ENCODE measurements at regions not wholly inside any gene's neighbourhood (a gene's known extent, or its start where the extent isn't known, plus 50 kb on each side); places are given as distances from the start of the nearest gene placed in this dataset.

DNA sequence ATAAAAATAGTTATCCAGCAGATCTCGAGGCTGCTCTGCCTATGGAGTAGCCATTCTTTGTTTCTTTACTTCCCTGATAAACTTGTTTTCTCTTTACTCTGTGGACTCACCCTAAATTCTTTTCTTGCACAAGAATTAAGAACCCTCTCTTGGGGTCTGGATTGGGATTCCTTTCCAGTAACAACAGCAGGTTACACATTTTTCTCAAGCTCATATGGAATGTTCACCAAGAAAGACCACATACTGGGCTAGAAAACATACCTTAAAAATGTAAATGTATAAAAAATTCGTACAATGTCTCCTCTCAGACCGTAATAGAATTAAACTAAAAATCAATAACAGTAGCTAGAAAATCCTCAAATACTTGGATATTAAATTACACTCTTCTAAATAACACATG is 299.2 kb downstream of the CNTN3 start:
- TF ChIP-seq, protein P1, sequence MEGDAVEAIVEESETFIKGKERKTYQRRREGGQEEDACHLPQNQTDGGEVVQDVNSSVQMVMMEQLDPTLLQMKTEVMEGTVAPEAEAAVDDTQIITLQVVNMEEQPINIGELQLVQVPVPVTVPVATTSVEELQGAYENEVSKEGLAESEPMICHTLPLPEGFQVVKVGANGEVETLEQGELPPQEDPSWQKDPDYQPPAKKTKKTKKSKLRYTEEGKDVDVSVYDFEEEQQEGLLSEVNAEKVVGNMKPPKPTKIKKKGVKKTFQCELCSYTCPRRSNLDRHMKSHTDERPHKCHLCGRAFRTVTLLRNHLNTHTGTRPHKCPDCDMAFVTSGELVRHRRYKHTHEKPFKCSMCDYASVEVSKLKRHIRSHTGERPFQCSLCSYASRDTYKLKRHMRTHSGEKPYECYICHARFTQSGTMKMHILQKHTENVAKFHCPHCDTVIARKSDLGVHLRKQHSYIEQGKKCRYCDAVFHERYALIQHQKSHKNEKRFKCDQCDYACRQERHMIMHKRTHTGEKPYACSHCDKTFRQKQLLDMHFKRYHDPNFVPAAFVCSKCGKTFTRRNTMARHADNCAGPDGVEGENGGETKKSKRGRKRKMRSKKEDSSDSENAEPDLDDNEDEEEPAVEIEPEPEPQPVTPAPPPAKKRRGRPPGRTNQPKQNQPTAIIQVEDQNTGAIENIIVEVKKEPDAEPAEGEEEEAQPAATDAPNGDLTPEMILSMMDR (conservative IDR thresholded peaks at IDR 0.05), result no peak
- H3K27ac ChIP-seq, result no peak overlapping the region

DNA sequence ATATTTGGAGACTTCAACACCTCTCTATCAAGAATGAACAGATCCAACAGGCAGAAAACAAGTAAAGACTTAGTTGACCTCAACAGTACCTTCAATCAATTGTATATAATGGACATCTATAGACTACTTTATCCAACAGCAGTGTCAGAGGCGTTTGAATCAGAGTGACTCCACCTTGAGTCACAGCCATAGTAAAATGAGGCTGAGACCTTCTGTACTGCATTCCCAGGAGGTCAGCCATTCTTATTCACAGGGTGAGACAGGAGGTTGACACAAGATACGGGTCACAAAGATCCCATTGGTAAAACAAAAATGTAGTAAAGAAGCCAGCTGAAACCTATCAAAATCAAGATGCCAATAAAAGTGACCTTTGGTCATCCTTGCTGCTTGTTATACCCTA is 299.8 kb downstream of the CNTN3 start:
- TF ChIP-seq, protein P1 (conservative IDR thresholded peaks at IDR 0.05), result no peak
- H3K27ac ChIP-seq, result no peak overlapping the region

DNA sequence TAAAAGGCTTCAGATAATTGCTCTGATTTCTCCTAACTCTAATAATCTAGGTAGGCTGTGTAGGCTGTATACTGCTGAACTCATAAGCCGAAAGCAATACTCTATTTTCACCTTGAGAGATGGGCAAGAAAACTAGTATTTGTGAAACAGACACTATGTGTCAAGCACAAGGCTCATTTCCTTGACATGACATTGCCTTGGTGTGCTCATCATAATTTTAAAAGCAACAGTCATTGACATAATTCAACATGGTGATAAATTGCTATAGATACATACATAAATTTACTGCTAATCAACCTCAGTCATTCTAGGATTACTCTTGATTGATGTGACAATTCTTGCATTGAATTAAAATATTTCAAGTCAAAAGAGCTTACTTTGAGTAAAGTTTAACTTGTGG is 304.7 kb downstream of the CNTN3 start:
- TF ChIP-seq, protein P1 (conservative IDR thresholded peaks at IDR 0.05), result no peak

DNA sequence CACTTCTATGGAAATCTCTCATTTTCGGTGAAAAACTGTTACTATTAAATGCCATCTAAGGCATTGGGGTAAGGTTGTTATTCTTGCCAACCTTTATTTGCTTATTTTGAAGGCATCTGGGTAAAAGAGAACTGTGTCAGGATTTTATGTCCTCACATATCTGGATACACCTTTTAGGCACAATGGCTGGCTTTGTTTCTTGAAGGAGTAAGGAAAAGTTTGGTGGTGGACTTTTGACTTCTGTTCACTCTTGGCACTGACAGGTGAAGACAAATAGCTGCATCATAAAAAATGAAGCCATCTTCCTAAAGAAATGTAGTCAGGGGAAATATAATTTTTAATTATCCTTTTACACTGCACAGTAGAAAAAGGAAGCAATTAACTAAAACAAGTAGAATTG is 310.0 kb downstream of the CNTN3 start:
- TF ChIP-seq, protein P1 (conservative IDR thresholded peaks at IDR 0.05), result no peak
- no peak overlapping the region for H3K27ac ChIP-seq

More for the DNA sequence above, 304.7 kb downstream of the CNTN3 start:
- no peak overlapping the region for H3K27ac ChIP-seq

DNA sequence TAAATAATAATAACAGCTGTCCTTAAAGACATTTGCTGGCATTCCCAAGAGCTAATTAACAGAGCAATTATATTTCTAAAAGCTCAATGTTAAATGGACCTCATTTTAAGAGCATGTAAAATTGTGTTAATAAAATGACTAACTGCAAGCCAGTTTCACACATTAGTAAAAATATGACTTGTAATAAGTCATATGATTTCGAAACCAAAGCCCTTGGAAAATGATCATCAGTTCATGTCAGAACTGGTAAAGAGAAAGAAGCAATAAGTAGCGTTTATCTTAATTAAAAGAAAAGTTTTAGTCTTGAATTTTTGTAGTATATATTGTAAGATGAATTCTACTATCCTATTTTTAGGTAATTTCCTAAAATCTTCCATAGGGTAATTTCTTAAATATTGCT is 310.7 kb downstream of the CNTN3 start:
- TF ChIP-seq, protein P1 (conservative IDR thresholded peaks at IDR 0.05), result no peak
- peak overlapping the region; percentile 25; the same call in 1 of the 2 replicates for H3K27ac ChIP-seq

DNA sequence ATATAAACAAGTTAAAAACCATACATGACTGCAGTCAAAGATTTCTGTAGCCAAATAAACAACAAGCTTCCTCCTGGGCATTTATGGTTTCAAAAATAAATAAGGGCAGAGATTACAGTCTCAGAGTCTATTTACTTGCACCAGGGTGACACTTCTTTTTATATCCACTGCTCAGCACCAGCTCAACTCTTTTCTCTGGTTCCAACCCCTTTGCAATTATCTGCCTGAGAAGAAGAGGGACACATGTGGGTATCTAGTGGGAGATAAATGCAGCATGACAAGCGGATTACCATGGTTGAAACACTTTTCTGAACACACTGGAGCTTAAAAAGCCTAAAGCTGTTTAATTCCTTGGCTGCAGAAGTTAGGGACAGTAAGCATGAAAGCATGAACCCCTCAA is 311.5 kb downstream of the CNTN3 start:
- peak overlapping the region; percentile 25 for H3K27ac ChIP-seq
- TF ChIP-seq, protein P1 (conservative IDR thresholded peaks at IDR 0.05), result no peak

DNA sequence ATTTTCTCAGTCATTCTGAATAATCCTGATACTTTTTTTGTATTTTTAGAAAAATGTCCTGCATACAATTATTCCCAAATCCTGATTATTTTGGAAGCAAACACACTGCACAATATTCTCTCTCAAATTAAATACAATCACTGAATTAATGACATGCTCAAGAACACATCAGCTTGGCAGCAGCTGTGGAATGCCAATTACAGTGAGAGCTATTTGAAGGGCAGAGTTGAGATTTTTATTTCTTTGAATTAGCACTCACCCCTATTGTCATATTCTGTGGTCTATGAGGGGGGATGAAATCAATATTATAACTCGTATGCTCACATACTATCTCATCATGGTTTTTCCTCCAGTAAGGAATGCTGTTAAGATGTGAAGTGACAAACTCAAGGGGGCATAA is 312.2 kb downstream of the CNTN3 start:
- TF ChIP-seq, protein P1 (conservative IDR thresholded peaks at IDR 0.05), result no peak

DNA sequence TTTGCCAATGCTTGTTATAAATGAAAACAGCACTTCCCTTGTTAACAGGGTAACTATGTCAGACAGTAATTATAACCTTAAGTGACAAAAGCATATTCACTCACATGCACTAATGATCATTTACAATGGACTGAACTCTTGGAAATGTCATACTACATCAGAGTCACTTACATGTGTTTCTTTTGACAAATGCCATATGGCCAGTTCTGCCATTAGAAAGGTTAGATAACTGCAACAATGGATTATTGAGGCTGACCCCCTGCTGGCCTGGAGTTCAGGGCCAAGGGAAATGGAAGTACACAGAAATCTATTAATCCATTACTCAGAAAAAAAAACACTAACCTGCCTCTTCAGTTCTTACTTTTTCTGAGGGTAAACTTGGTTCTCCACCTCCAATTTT is 313.4 kb downstream of the CNTN3 start:
- TF ChIP-seq, protein P1 (conservative IDR thresholded peaks at IDR 0.05), result no peak
- no peak overlapping the region for H3K27ac ChIP-seq

More for the DNA sequence above, 312.2 kb downstream of the CNTN3 start:
- peak overlapping the region; percentile 25 for H3K27ac ChIP-seq
